ENCODE measurements at regions not wholly inside any gene's neighbourhood (a gene's known extent, or its start where the extent isn't known, plus 50 kb on each side); places are given as distances from the start of the nearest gene placed in this dataset.

DNA sequence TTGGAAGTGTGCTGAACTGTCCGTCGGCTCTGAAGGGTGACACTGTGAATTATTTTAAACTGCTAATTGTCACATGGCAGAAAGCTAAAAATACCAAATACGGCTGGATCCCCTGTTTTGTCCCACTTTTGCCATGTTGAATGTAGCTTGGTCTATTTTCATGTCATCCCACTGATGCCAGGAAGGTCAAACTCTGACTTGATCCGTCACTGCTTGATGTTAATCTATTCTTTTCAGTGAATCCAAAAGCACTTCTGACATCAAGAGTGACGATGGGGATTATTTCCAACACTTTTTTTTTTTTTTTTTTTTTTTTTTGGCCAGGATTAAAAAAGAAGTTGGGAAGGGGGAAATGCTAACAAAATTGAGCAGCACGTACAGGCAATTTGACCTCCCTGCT lies 734.6 kb upstream of the TENM3 start:
- H3K4me1 ChIP-seq (ENCODE audit: insufficient read depth, low read length) = no peaks in the 10 kb centered on the region
- no peak overlapping the region for H3K27ac ChIP-seq (ENCODE audit: low read depth, low read length)
- H3K4me3 ChIP-seq (ENCODE audit: low read length) = no peak overlapping the region
- no peak for DNase-seq
- no peaks in the 10 kb centered on the region for H3K27me3 ChIP-seq (ENCODE audit: insufficient read depth, low read length, poor library complexity, severe bottlenecking)
- Mint-ChIP-seq H3K36me3 (no peaks in the 10 kb centered on the region), H3K4me3 (no peak overlapping the region), H3K4me1 (no peaks in the 10 kb centered on the region), H3K27ac (no peak overlapping the region), H3K9me3 (peaks cover 0 to 13% (median 8%) of the 10 kb centered on the region in 5 donors), H3K27me3 (no peaks in the 10 kb centered on the region)
- H3K9me3 ChIP-seq (ENCODE audit: low read length) = no peaks in the 10 kb centered on the region
- H3K36me3 ChIP-seq (ENCODE audit: insufficient read depth, low read length) = no peaks in the 10 kb centered on the region
- POLR2A ChIA-PET = no interaction called here
- CTCF ChIA-PET = no interaction called here

DNA sequence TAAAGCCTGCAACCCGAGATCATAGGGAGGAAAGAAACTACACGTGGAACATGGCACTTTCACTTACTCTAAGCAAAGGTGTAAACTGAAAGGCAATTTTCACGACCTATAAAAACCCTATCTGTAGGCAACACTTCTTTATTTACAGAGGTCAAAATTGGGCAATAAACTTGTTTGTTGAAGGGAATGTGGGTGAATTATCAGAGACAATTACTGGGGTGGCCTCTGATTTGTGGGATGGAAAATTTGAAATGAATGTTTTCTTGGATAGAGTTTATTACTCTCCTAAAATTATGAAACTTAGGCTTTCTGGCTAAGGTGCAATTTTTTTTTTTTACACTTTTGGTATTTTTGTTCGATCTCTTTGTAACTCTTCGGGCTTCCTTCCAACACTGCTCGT lies 734.1 kb upstream of the TENM3 start:
- no peaks in the 10 kb centered on the region for H3K4me1 ChIP-seq (ENCODE audit: insufficient read depth, low read length)
- Mint-ChIP-seq H3K9me3 (peaks cover 0 to 13% (median 8%) of the 10 kb centered on the region in 5 donors), H3K4me3 (no peak overlapping the region), H3K36me3 (no peaks in the 10 kb centered on the region), H3K4me1 (no peaks in the 10 kb centered on the region), H3K27me3 (no peaks in the 10 kb centered on the region), H3K27ac (no peak overlapping the region)
- POLR2A ChIA-PET = no interaction called here
- no peak for DNase-seq
- no peaks in the 10 kb centered on the region for H3K9me3 ChIP-seq (ENCODE audit: low read length)
- H3K27me3 ChIP-seq (ENCODE audit: insufficient read depth, low read length, poor library complexity, severe bottlenecking) = no peaks in the 10 kb centered on the region
- no peaks in the 10 kb centered on the region for H3K36me3 ChIP-seq (ENCODE audit: insufficient read depth, low read length)
- no peak overlapping the region for H3K4me3 ChIP-seq (ENCODE audit: low read length)
- no peak overlapping the region for H3K27ac ChIP-seq (ENCODE audit: low read depth, low read length)
- CTCF ChIA-PET = no interaction called here

DNA sequence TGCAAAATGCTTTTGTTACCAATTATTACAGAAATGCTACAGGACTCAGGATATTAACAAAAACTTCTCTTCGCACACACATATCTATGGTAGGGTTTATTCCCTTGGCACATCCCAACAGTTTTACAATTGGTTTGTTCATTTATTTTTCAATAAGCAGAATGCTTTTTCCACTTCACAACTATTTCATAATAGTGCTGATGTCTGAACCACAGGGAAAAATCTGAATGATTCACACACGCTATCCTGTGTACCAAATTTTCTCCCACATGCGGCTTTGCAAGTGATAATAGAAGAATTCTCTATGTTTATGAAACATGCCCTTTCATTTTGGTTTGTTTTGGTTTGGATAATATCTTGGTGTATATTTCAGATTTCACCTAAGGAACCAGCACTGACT lies 725.7 kb upstream of the TENM3 start:
- no peak overlapping the region for H3K27ac Mint-ChIP-seq
- no peaks in the 10 kb centered on the region for H3K27me3 ChIP-seq (ENCODE audit: insufficient read depth, low read length, poor library complexity, severe bottlenecking)

DNA sequence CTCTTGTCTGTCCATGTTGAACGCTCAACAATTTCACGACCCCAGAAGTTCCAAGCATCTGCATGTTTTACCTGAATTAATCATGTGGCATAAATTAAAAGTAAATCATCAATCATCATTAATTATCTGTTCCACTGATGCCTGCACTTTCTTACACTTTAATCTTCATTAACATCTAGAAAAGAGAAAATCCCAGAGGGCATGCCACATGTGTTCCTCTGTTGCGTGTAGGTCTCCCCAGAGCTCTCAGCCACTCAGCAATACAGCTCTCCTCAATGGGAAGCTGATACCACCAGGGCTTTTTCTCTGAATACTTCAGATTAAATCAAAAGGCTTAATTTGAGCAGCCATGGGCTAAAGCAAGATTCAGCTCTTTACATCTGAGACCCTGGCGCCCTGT lies 722.4 kb upstream of the TENM3 start:
- no peaks in the 10 kb centered on the region for H3K9me3 ChIP-seq (ENCODE audit: low read length)
- H3K27ac Mint-ChIP-seq = no peak overlapping the region
- peaks cover 0 to 8% (median 3%) of the 10 kb centered on the region in 5 donors for H3K9me3 Mint-ChIP-seq
- no peaks in the 10 kb centered on the region for H3K36me3 ChIP-seq (ENCODE audit: insufficient read depth, low read length)
- H3K4me3 ChIP-seq (ENCODE audit: low read length) = no peak overlapping the region
- H3K27me3 ChIP-seq (ENCODE audit: insufficient read depth, low read length, poor library complexity, severe bottlenecking) = no peaks in the 10 kb centered on the region
- DNase-seq = no peak
- no peaks in the 10 kb centered on the region for H3K27me3 Mint-ChIP-seq
- H3K4me3 Mint-ChIP-seq = no peak overlapping the region
- H3K4me1 ChIP-seq (ENCODE audit: insufficient read depth, low read length) = no peaks in the 10 kb centered on the region
- CTCF ChIA-PET = no interaction called here
- no peaks in the 10 kb centered on the region for H3K4me1 Mint-ChIP-seq
- H3K27ac ChIP-seq (ENCODE audit: low read depth, low read length) = no peak overlapping the region
- H3K36me3 Mint-ChIP-seq = no peaks in the 10 kb centered on the region
- POLR2A ChIA-PET = no interaction called here

More for the DNA sequence above, 725.7 kb upstream of the TENM3 start:
- CTCF ChIA-PET = no interaction called here
- no peaks in the 10 kb centered on the region for H3K36me3 ChIP-seq (ENCODE audit: insufficient read depth, low read length)
- DNase-seq = no peak
- H3K4me3 Mint-ChIP-seq = no peak overlapping the region
- H3K27ac ChIP-seq (ENCODE audit: low read depth, low read length) = no peak overlapping the region
- POLR2A ChIA-PET = no interaction called here
- H3K4me1 Mint-ChIP-seq = no peaks in the 10 kb centered on the region
- no peaks in the 10 kb centered on the region for H3K27me3 Mint-ChIP-seq
- H3K9me3 Mint-ChIP-seq = peaks cover 0 to 4% (median 0%) of the 10 kb centered on the region in 5 donors
- H3K36me3 Mint-ChIP-seq = no peaks in the 10 kb centered on the region
- H3K4me3 ChIP-seq (ENCODE audit: low read length) = no peak overlapping the region
- H3K4me1 ChIP-seq (ENCODE audit: insufficient read depth, low read length) = no peaks in the 10 kb centered on the region
- no peaks in the 10 kb centered on the region for H3K9me3 ChIP-seq (ENCODE audit: low read length)

DNA sequence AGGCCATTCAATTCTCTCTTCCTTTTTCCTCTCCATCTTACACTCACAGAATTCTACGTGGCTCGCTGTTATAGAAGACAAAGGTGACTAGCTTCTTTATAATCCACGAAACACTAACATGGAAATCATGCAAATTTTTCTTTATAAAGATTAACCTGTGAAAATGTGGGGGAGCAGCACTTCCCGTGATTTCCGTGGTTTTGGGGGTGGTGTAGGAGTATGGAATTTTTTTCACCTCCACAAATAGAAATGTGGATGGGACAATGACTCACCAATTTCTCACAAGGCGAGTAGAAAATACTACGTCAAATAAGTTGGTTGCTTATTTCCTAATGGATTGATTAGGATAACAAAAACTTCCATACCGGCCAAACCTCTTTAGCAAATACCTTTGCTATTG lies 719.2 kb upstream of the TENM3 start:
- Mint-ChIP-seq H3K27me3 (no peaks in the 10 kb centered on the region), H3K4me1 (no peaks in the 10 kb centered on the region)
- no peak overlapping the region for H3K27ac ChIP-seq (ENCODE audit: low read depth, low read length)

DNA sequence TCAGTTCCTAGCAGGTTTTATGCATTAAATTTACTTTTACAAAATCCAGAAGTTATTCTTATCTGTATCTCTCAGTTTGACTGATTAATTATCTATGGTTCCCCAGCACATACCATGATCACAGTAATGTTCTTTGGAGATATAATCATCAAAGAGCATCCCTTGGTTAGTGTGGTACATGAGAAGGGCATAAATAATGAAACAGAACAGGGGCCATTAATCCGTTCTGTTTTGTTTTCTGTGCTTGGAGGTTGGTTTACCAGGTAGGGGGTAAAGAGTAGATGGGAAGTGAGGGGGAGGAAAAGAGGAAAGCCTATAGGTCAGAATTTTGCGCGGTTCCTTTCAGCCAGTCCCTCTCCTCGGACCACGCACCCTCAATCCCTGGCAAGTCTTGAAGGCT lies 718.7 kb upstream of the TENM3 start:
- H3K27me3 Mint-ChIP-seq = no peaks in the 10 kb centered on the region
- no peak for DNase-seq
- Histone ChIP-seq H3K4me3 (ENCODE audit: low read length) (no peak overlapping the region), H3K27me3 (ENCODE audit: insufficient read depth, low read length, poor library complexity, severe bottlenecking) (no peaks in the 10 kb centered on the region), H3K36me3 (ENCODE audit: insufficient read depth, low read length) (no peaks in the 10 kb centered on the region), H3K9me3 (ENCODE audit: low read length) (no peaks in the 10 kb centered on the region), H3K4me1 (ENCODE audit: insufficient read depth, low read length) (no peaks in the 10 kb centered on the region), H3K27ac (ENCODE audit: low read depth, low read length) (no peak overlapping the region)
- no peak overlapping the region for H3K4me3 Mint-ChIP-seq
- ChIA-PET POLR2A (no interaction called here), CTCF (no interaction called here)
- no peaks in the 10 kb centered on the region for H3K4me1 Mint-ChIP-seq
- peaks cover 0 to 10% (median 8%) of the 10 kb centered on the region in 5 donors for H3K9me3 Mint-ChIP-seq
- H3K27ac Mint-ChIP-seq = no peak overlapping the region
- no peaks in the 10 kb centered on the region for H3K36me3 Mint-ChIP-seq

More for the DNA sequence above, 719.2 kb upstream of the TENM3 start:
- DNase-seq = no peak
- Histone ChIP-seq H3K4me3 (ENCODE audit: low read length) (no peak overlapping the region), H3K9me3 (ENCODE audit: low read length) (no peaks in the 10 kb centered on the region), H3K27me3 (ENCODE audit: insufficient read depth, low read length, poor library complexity, severe bottlenecking) (no peaks in the 10 kb centered on the region), H3K36me3 (ENCODE audit: insufficient read depth, low read length) (no peaks in the 10 kb centered on the region), H3K4me1 (ENCODE audit: insufficient read depth, low read length) (no peaks in the 10 kb centered on the region)
- ChIA-PET CTCF (no interaction called here), POLR2A (no interaction called here)
- peaks cover 0 to 8% (median 6%) of the 10 kb centered on the region in 5 donors for H3K9me3 Mint-ChIP-seq
- no peak overlapping the region for H3K27ac Mint-ChIP-seq
- no peaks in the 10 kb centered on the region for H3K36me3 Mint-ChIP-seq
- H3K4me3 Mint-ChIP-seq = no peak overlapping the region

DNA sequence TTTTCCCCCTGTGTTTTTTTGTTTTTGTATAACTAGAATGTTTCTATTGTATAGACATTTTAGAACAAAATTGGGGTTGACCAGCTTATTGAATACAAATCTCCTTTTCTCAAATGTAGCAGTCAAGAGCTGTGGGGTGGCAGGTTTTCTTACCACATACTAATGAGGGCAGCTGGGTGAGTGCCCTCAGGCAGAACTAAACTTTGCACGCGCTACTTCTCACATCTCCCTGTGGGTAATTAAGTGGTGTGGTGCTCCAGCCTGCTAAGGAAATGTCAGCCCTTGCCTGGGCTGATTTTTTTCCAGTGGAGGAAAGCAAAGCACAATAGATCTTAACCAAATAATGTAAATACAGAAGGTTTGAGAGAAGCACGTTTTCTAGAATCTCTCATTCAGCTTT lies 717.6 kb upstream of the TENM3 start:
- H3K4me1 ChIP-seq (ENCODE audit: insufficient read depth, low read length) = no peaks in the 10 kb centered on the region
- Mint-ChIP-seq H3K4me3 (no peak overlapping the region), H3K36me3 (no peaks in the 10 kb centered on the region), H3K27ac (no peak overlapping the region), H3K9me3 (peaks cover 0 to 13% (median 5%) of the 10 kb centered on the region in 5 donors), H3K27me3 (no peaks in the 10 kb centered on the region), H3K4me1 (no peaks in the 10 kb centered on the region)
- ChIA-PET POLR2A (no interaction called here), CTCF (no interaction called here)
- H3K9me3 ChIP-seq (ENCODE audit: low read length) = no peaks in the 10 kb centered on the region
- H3K36me3 ChIP-seq (ENCODE audit: insufficient read depth, low read length) = no peaks in the 10 kb centered on the region
- no peak overlapping the region for H3K4me3 ChIP-seq (ENCODE audit: low read length)
- no peaks in the 10 kb centered on the region for H3K27me3 ChIP-seq (ENCODE audit: insufficient read depth, low read length, poor library complexity, severe bottlenecking)
- H3K27ac ChIP-seq (ENCODE audit: low read depth, low read length) = no peak overlapping the region
- DNase-seq = no peak

DNA sequence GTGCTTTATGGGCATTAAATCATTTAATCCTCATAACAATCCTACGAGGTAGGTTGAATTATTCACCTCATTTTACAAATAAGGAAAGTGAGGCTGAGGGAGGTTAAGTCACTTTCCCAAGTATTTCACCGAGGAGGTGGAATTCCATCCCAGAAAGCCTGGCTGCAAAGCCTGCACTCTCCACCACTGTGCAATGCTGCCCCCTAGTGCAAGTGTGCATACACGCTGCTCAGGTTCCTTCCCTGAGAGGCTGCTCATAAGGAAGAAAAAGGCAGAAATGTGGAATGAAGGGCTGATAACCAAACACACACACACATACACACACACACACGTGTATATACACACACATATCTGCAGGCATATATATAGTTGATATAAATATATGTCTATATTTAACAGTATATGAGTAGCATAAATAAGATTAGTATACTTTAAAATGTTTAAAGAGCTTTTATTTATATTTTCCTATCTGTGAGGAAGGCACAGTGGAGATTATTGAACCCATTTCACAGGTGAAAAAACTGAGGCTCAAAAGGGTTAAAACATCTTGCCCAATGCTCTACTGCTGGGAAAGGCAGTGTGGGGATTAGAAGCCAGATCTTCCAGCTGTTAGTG lies 714.5 kb upstream of the TENM3 start:
- Mint-ChIP-seq H3K4me1 (no peaks in the 10 kb centered on the region), H3K36me3 (no peaks in the 10 kb centered on the region), H3K27ac (no peak overlapping the region), H3K27me3 (no peaks in the 10 kb centered on the region), H3K4me3 (no peak overlapping the region), H3K9me3 (peaks cover 0 to 18% (median 5%) of the 10 kb centered on the region in 5 donors)
- Histone ChIP-seq H3K4me3 (ENCODE audit: low read length) (no peak overlapping the region), H3K36me3 (ENCODE audit: insufficient read depth, low read length) (no peaks in the 10 kb centered on the region), H3K4me1 (ENCODE audit: insufficient read depth, low read length) (no peaks in the 10 kb centered on the region), H3K27ac (ENCODE audit: low read depth, low read length) (no peak overlapping the region), H3K9me3 (ENCODE audit: low read length) (no peaks in the 10 kb centered on the region), H3K27me3 (ENCODE audit: insufficient read depth, low read length, poor library complexity, severe bottlenecking) (no peaks in the 10 kb centered on the region)
- ChIA-PET POLR2A (no interaction called here), CTCF (no interaction called here)
- DNase-seq = no peak

DNA sequence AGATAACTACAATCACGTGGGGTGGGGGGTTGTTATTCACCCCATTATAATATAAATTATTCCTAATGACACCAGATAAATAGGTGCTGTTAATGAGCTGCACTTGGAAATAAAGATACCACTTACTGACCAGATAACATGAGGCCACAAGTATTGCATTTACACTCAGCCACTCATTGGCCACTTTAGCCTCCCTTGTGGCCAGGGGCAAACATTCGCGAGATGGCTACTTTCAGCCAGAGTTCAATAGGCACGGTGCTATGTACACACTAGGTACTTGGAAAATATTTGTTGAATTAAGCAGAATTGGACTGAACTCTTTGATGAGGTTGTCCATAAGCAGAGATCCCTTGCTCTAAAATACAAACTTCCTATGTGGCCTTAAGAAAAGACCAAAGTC lies 713.7 kb upstream of the TENM3 start:
- Mint-ChIP-seq H3K4me1 (no peaks in the 10 kb centered on the region), H3K36me3 (no peaks in the 10 kb centered on the region), H3K4me3 (no peak overlapping the region), H3K27me3 (no peaks in the 10 kb centered on the region), H3K27ac (no peak overlapping the region), H3K9me3 (peaks cover 0 to 17% (median 5%) of the 10 kb centered on the region in 5 donors)
- ChIA-PET POLR2A (no interaction called here), CTCF (no interaction called here)
- no peaks in the 10 kb centered on the region for H3K9me3 ChIP-seq (ENCODE audit: low read length)
- no peaks in the 10 kb centered on the region for H3K27me3 ChIP-seq (ENCODE audit: insufficient read depth, low read length, poor library complexity, severe bottlenecking)
- DNase-seq = no peak
- H3K4me1 ChIP-seq (ENCODE audit: insufficient read depth, low read length) = no peaks in the 10 kb centered on the region
- no peak overlapping the region for H3K27ac ChIP-seq (ENCODE audit: low read depth, low read length)
- no peaks in the 10 kb centered on the region for H3K36me3 ChIP-seq (ENCODE audit: insufficient read depth, low read length)
- H3K4me3 ChIP-seq (ENCODE audit: low read length) = no peak overlapping the region
